ENCODE measurements at regions not wholly inside any gene's neighbourhood (a gene's known extent, or its start where the extent isn't known, plus 50 kb on each side); places are given as distances from the start of the nearest gene placed in this dataset.

- Histone ChIP-seq H3K18ac (ENCODE audit: extremely low read depth, low read length) (no peak overlapping the region; the same call in 1 of the 2 replicates), H3K27me3 (replicated peaks in 1 of 4; ENCODE audit: control insufficient read depth in 3 of 4, extremely low read depth in 1 of 4, insufficient read depth in 3 of 4, low read length in 3 of 4) (no peaks in the 10 kb centered on the region), H3K4ac (replicated peaks; ENCODE audit: insufficient read length, low read depth, low read length) (no peak overlapping the region), H3K9me3 (ENCODE audit: insufficient read depth in 2 of 2, low read depth in 1 of 2, low read length in 1 of 2) (no peaks in the 10 kb centered on the region), H4K8ac (ENCODE audit: extremely low read depth, insufficient read depth, low read length) (no peak overlapping the region), H3K4me1 (replicated peaks in 1 of 4; ENCODE audit: control insufficient read depth in 3 of 4, insufficient read depth in 4 of 4, low read length in 3 of 4) (peaks cover 5 to 15% (median 8%) of the 10 kb centered on the region in 4 experiments; a peak in 5 of 7 replicates), H3K9ac (replicated peaks in 1 of 4; ENCODE audit: extremely low read depth in 1 of 4, low read depth in 3 of 4, low read length in 3 of 4) (no peak overlapping the region), H3K4me3 (ENCODE audit: extremely low read depth in 1 of 4, insufficient read depth in 2 of 4, low read depth in 3 of 4, low read length in 4 of 4) (no peak overlapping the region), H2BK20ac (ENCODE audit: low read length) (no peak overlapping the region; the same call in 1 of the 2 replicates), H2AFZ (ENCODE audit: low read length) (no peak overlapping the region), H4K5ac (ENCODE audit: insufficient read length, low read depth, low read length) (no peak overlapping the region), H2BK15ac (ENCODE audit: low read length) (no peak overlapping the region), H2BK5ac (ENCODE audit: low read depth, low read length) (no peak overlapping the region), H3K79me1 (ENCODE audit: low read depth, low read length) (no peaks in the 10 kb centered on the region), H3K56ac (replicated peaks; ENCODE audit: insufficient read length, low read depth, low read length) (no peak overlapping the region), H3K4me2 (ENCODE audit: insufficient read depth in 1 of 2, low read depth in 2 of 2, low read length in 2 of 2) (no peak overlapping the region), H3K14ac (ENCODE audit: insufficient read length) (no peak overlapping the region), H3K27ac (ENCODE audit: low read depth, low read length) (no peak overlapping the region), H2AK5ac (ENCODE audit: low read depth, low read length) (no peak overlapping the region), H2BK120ac (replicated peaks; ENCODE audit: low read depth, low read length) (no peak overlapping the region), H3K79me2 (ENCODE audit: control insufficient read depth in 1 of 2, insufficient read depth in 2 of 2, low read length in 2 of 2) (no peaks in the 10 kb centered on the region), H3K23ac (ENCODE audit: insufficient read length) (no peak overlapping the region), H4K20me1 (replicated peaks in 1 of 2; ENCODE audit: control insufficient read depth in 1 of 2, insufficient read depth in 2 of 2, low read length in 2 of 2) (no peaks in the 10 kb centered on the region), H3K23me2 (ENCODE audit: low read depth, low read length) (no peaks in the 10 kb centered on the region), H3K36me3 (ENCODE audit: control insufficient read depth in 2 of 4, insufficient read depth in 4 of 4, low read length in 3 of 4) (no peaks in the 10 kb centered on the region), H4K91ac (replicated peaks; ENCODE audit: insufficient read length, low read length) (peak overlapping the region; percentile 26), H2BK12ac (ENCODE audit: low read depth, low read length) (peak overlapping the region; percentile 52; the same call in 1 of the 2 replicates)
- ChIA-PET CTCF (ENCODE audit: partially characterized antibody) (interaction anchor here (0.6 to 1.6 kb wide), 4 partner anchors 34 to 581 kb away, joined by 3 to 4 read pairs (median 3); no protein-coding TSS in a partner anchor), POLR2A (ENCODE audit: partially characterized antibody) (no interaction called here)
- TF ChIP-seq CEBPB (IDR thresholded peaks at IDR 0.05; ENCODE audit: low read depth, low read length) (no peak), CHD1 (IDR thresholded peaks at IDR 0.05; ENCODE audit: low read depth, low read length) (no peak), KDM5A (IDR thresholded peaks at IDR 0.05; ENCODE audit: low read length) (no peak), ATF2 (IDR thresholded peaks at IDR 0.05; ENCODE audit: low read length) (no peak), SIX5 (IDR thresholded peaks at IDR 0.05; ENCODE audit: low read depth, low read length) (no peak)
- FAIRE-seq (no peak), DNase-seq (ENCODE audit: low read depth in 1 of 2, low spot score in 2 of 2) (no peak)
- WGBS, 2 experiments (ENCODE audit: extremely low coverage in 1 of 2, insufficient coverage in 1 of 2, insufficient read length in 1 of 2, insufficient replicate concordance in 2 of 2, low coverage in 1 of 2, low lambda C conversion rate in 2 of 2, missing lambda C conversion rate in 1 of 2), result 91% methylated on average over 5 of the region's 5 CpGs; no CpG with 5 or more reads in 1 of the 2 experiments
These were observed 60.0 kb upstream of the PLET1 start for GRCh38 chr11:112320668-112321067.

All from H1 (cell line).